Activated T-cell treated with anti-CD3 and anti-CD28 coated beads, Interleukin-2, amount 50 U/mL, for 24 hours (primary cell): ENCODE measurements at regions not wholly inside any gene's neighbourhood (a gene's known extent, or its start where the extent isn't known, plus 50 kb on each side); places are given as distances from the start of the nearest gene placed in this dataset.
"Not testable (repeated sequence)": the region's sequence is repeated elsewhere in the genome, so short reads cannot be mapped to it uniquely, and the experiment has no call there.

Source experiments
- DNase-seq: peaks from one replicate; pipeline ENCODE4 v3.0.0-alpha.2; 2020
- H3K27ac Mint-ChIP-seq: 2 replicates; pipeline ENCODE4 v1.8.0; 2020; ENCODE audit warnings: mild to moderate bottlenecking, mixed read lengths
- H3K27me3 Mint-ChIP-seq: 2 replicates; pipeline ENCODE4 v1.8.0; 2020; ENCODE audit warnings: mixed read lengths
- H3K36me3 Mint-ChIP-seq: 2 replicates; pipeline ENCODE4 v1.8.0; 2020; ENCODE audit warnings: low read depth, mixed read lengths
- H3K4me1 Mint-ChIP-seq: 2 replicates; pipeline ENCODE4 v1.8.0; 2020; ENCODE audit warnings: low read depth, mixed read lengths
- H3K4me3 Mint-ChIP-seq: 2 replicates; pipeline ENCODE4 v1.8.0; 2020; ENCODE audit warnings: mild to moderate bottlenecking, moderate library complexity, mixed read lengths
- H3K9me3 Mint-ChIP-seq: 2 replicates; pipeline ENCODE4 v1.8.0; 2020; ENCODE audit warnings: mixed read lengths

DNA sequence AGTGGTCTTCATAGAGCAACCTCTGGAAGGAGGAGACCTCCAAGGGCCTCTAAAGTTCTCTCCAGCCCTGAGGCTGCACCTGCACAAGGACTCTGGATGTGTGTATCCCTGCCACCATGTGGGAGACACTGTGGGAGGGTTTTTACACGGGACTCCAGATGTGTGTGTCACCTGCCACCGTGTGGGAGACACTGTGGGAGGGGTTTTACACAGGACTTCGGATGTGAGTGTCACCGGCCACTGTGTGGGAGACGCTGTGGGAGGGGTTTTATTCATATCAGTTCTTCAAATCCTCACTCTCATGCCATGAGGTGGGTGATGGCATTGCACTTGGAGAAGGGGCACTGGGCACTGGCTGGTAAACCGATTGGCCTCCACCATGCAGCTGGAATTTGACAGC lies 90.2 kb upstream of the SSTR4 start:
- no peak overlapping the region for H3K4me3 Mint-ChIP-seq
- DNase-seq = no peak
- no peaks in the 10 kb centered on the region for H3K36me3 Mint-ChIP-seq
- no peaks in the 10 kb centered on the region for H3K9me3 Mint-ChIP-seq
- peaks cover 3% of the 10 kb centered on the region for H3K27me3 Mint-ChIP-seq
- no peak overlapping the region for H3K27ac Mint-ChIP-seq
- no peaks in the 10 kb centered on the region for H3K4me1 Mint-ChIP-seq

DNA sequence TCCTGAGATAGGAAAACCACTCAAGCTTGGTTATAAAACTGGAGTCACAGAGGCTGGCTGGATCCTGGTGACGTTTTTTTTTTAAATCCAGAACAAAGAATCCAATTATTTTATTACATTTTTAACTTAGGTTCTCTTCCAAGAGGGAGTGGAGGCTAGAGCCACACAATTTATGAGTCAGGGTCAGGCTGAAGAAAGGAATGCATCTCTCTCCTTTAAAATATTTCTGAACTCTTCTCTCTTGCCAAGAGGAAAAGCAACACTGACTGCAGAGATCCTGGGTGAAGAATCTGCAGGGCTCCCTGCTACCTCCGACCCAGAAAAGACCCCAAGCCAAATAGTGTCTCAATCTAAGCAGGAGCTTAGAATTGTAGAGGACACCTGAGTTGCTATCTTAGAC lies 88.5 kb upstream of the SSTR4 start:
- Mint-ChIP-seq H3K4me3 (no peak overlapping the region), H3K27me3 (peaks cover 3% of the 10 kb centered on the region), H3K4me1 (no peaks in the 10 kb centered on the region), H3K36me3 (no peaks in the 10 kb centered on the region), H3K27ac (no peak overlapping the region), H3K9me3 (no peaks in the 10 kb centered on the region)
- DNase-seq = no peak

DNA sequence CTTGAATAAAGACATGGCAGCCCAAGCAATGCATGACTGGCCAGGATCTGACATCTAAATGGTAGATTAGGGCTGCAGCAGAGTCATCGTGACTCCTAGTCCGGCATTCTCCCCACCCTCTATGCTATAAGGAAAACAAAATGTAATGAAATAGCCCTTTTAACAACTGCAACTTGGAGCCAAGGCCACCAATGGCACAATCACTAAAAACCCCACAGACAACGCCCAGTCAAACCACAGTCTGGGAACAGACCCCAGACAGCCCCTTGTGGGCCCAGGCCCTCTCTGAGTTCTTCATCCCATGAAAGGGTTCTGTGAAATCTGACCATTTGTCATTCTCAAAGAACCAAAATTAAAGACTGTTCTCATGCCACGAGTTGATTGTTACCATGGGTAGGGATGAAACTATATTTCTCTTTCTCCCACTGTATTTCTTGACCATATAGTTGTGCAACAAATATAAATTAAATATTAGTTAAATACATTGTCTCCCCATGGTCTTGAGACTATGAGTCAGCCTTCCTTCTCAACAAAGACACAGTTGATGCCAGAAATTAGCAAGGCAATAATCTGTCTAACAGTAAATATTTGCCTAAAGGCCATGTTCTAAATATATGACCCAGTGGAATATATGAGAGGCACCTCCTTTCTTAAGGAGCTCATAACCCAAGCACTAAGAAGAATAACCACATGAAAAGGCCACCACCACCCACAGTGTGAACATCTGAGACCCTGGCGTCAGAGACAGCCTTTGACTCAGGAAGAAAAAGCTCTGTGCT lies 85.6 kb upstream of the SSTR4 start:
- H3K4me1 Mint-ChIP-seq = no peaks in the 10 kb centered on the region

DNA sequence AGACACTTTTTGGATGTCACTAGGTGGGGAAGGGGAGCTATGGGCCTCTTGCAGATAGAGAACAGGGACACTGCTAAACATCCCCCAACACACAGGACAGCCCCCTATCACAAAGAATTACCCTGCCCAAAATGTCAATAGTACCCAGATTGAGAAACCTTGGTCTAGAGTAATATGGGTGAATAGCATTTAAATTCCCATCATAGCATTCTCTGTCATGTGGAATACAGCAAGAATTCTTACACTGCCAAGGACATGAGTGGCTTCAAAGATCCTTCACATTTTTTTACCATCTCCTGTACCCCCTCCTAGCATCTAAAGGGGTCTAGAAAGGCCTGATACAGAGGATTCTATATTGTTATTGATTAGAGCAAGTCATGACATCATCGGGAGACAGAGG lies 83.1 kb upstream of the SSTR4 start:
- H3K27me3 Mint-ChIP-seq = peaks cover 3% of the 10 kb centered on the region
- H3K27ac Mint-ChIP-seq = no peak overlapping the region
- H3K9me3 Mint-ChIP-seq = no peaks in the 10 kb centered on the region
- no peak for DNase-seq
- no peaks in the 10 kb centered on the region for H3K4me1 Mint-ChIP-seq
- H3K36me3 Mint-ChIP-seq = no peaks in the 10 kb centered on the region
- H3K4me3 Mint-ChIP-seq = no peak overlapping the region

More for the DNA sequence above, 85.6 kb upstream of the SSTR4 start:
- Mint-ChIP-seq H3K36me3 (no peaks in the 10 kb centered on the region), H3K9me3 (no peaks in the 10 kb centered on the region), H3K4me3 (no peak overlapping the region), H3K27me3 (peaks cover 3% of the 10 kb centered on the region), H3K27ac (no peak overlapping the region)
- DNase-seq = no peak

- no peaks in the 10 kb centered on the region for H3K9me3 Mint-ChIP-seq
- DNase-seq = no peak
- H3K36me3 Mint-ChIP-seq = no peaks in the 10 kb centered on the region
- no peaks in the 10 kb centered on the region for H3K4me1 Mint-ChIP-seq
- H3K27ac Mint-ChIP-seq = no peak overlapping the region
- no peak overlapping the region for H3K4me3 Mint-ChIP-seq
- H3K27me3 Mint-ChIP-seq = no peaks in the 10 kb centered on the region
Measured at GRCh38 chr20:22954661-22955060, 80.5 kb upstream of the SSTR4 start.

GRCh38 chr20:22958390-22958789 lies 76.7 kb upstream of the SSTR4 start:
- Mint-ChIP-seq H3K9me3 (peaks cover 2% of the 10 kb centered on the region), H3K4me1 (no peaks in the 10 kb centered on the region), H3K27ac (no peak overlapping the region), H3K27me3 (no peaks in the 10 kb centered on the region), H3K36me3 (no peaks in the 10 kb centered on the region), H3K4me3 (no peak overlapping the region)
- no peak for DNase-seq

DNA sequence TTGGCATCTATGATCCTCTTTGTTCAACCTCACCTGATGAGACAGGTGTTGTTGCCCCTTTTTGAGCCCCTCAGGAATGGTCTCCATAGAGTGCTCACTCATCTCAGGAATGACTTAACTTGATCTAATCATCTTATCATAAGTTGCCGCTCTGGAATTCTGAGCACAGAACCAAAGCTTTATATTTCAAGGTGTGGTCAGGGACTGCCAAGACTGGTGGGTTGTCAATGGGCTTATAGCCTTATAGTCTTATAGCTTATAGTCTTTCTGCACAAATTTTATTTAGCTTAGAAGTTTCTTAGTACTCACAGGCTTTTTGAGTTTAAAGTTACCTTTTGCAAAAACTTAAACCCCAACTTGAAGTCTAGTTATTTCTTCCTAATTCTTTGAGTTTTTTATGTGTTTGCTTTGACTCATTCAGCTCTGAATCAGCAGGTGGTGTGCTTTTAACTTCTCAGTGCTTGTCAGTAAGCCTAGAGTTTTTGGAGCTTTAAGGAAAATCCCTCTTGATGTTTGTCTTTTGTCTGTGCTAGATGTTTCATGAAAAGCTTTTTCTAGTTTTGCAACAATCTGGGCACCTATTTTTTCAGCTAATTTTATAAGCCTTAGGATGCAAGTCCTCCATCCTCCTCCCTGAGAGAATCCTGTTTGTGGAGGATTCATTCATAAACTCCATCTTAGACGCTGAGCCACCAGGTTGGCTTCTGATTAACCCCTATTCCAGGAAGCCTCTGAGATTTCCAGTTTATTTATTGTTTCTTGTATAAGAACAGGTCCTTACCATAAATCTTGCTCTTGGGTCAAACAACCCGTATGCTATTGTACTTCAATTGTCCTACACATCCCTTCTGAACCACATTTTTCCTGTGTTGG lies 72.3 kb upstream of the SSTR4 start:
- Mint-ChIP-seq H3K27ac (no peak overlapping the region), H3K27me3 (peaks cover 11% of the 10 kb centered on the region), H3K4me3 (no peak overlapping the region), H3K36me3 (no peaks in the 10 kb centered on the region), H3K9me3 (peaks cover 4% of the 10 kb centered on the region), H3K4me1 (no peaks in the 10 kb centered on the region)
- no peak for DNase-seq

DNA sequence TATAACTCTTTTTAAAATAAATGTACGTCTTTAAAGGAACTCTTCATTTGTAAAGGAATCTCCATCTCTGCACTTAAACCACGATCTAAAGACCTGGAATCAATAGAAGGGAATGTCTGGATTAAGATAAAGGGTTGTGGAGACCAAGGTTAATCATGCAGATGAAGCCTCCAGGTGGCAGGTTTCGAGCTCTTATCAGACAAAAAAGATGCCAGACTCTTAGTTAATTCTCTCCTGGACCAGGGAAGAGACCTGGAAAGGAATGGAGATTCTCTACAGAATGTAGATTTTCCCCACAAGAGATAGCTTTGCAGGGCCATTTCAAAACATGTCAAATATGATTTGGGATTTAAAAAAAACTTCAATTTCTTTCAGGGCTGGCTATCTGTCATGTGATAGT lies 71.5 kb upstream of the SSTR4 start:
- no peak overlapping the region for H3K27ac Mint-ChIP-seq
- H3K9me3 Mint-ChIP-seq = peaks cover 4% of the 10 kb centered on the region
- H3K4me1 Mint-ChIP-seq = no peaks in the 10 kb centered on the region
- peaks cover 11% of the 10 kb centered on the region for H3K27me3 Mint-ChIP-seq
- no peaks in the 10 kb centered on the region for H3K36me3 Mint-ChIP-seq
- no peak overlapping the region for H3K4me3 Mint-ChIP-seq
- no peak for DNase-seq

DNA sequence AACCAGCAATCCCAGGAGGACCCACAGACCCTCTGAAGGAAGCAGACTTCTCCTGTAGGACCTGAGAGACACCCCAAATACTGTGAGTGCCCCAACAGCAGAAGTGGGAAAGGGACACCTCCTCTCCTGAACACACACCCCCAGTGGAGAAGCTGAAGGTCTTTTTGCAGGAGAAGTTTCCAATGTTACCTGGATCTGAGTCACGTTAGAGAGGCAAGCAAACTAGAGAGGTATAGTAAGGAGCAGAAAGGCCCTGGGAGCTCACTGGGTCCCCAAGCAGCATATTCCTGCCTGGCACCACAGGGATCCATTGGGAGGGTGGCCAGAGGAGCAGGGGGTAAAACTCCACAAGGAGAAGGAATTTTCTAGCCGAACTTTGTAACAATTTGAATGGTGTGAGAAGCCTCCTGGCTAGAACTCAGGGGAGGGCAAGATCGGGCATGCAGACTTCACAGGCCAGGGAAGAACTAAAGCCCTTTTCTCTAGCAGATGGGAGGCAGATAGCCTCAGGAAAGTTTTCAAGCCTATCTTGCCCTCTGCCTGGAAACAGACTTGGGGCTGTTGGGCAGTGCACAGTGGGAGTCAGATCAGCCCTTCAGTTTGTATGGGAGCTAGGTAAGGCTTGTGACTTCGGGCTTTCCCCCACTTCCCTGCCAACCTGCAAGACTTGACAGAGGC lies 68.2 kb upstream of the SSTR4 start:
- H3K36me3 Mint-ChIP-seq = no peaks in the 10 kb centered on the region
- H3K27ac Mint-ChIP-seq = no peak overlapping the region
- no peak overlapping the region for H3K4me3 Mint-ChIP-seq
- peaks cover 11% of the 10 kb centered on the region for H3K27me3 Mint-ChIP-seq
- H3K9me3 Mint-ChIP-seq = peaks cover 2% of the 10 kb centered on the region
- no peak for DNase-seq
- no peaks in the 10 kb centered on the region for H3K4me1 Mint-ChIP-seq

GRCh38 chr20:22967706-22968105 lies 67.4 kb upstream of the SSTR4 start:
- H3K27ac Mint-ChIP-seq, H3K36me3 Mint-ChIP-seq, DNase-seq, H3K4me1 Mint-ChIP-seq, H3K4me3 Mint-ChIP-seq, H3K9me3 Mint-ChIP-seq: not testable (repeated sequence)
- H3K27me3 Mint-ChIP-seq = peaks cover 11% of the 10 kb centered on the region

DNA sequence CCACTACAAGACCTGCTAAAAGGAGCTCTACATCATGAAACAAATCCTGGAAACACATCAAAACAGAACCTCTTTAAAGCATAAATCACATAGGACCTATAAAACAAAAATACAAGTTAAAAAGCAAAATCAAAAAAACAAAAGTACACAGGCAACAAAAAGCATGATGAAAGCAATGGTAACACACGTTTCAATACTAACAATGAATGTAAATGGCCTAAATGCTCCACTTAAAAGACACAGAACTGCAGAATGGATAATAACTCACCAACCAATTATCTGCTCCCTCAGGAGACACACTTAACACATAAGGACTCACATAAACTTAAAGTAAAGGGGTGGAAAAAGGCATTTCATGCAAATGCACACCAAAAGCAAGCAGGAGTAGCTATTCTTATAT lies 66.1 kb upstream of the SSTR4 start:
- not testable (repeated sequence) for H3K4me3 Mint-ChIP-seq, DNase-seq, H3K4me1 Mint-ChIP-seq, H3K36me3 Mint-ChIP-seq, H3K9me3 Mint-ChIP-seq, H3K27ac Mint-ChIP-seq
- H3K27me3 Mint-ChIP-seq = peaks cover 11% of the 10 kb centered on the region

GRCh38 chr20:22971077-22971476 lies 64.0 kb upstream of the SSTR4 start:
- not testable (repeated sequence) for H3K4me3 Mint-ChIP-seq, H3K27me3 Mint-ChIP-seq, H3K36me3 Mint-ChIP-seq, H3K4me1 Mint-ChIP-seq, DNase-seq, H3K9me3 Mint-ChIP-seq, H3K27ac Mint-ChIP-seq

DNA sequence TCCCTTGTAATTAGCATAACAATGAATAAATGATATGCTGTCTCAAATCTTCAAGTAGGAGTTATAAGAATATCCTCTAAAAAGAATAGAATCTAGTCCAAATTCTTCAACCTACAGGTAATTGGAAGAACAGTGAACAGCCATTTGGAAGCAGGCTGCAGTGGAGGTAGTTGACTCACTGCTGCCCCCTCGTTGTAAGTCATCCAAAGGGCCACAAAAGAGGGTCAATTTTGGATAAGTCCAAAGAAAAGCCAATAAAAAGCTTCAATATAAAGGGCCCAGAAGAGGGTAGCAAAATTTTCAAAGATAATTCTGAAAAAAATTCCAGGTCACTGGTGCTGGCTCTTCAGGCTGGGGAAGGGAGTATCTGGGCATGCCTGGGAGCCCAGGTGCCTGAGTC lies 60.8 kb upstream of the SSTR4 start:
- no peak for DNase-seq
- Mint-ChIP-seq H3K27ac (no peak overlapping the region), H3K4me3 (no peak overlapping the region)

GRCh38 chr20:22977047-22977785 lies 57.9 kb upstream of the SSTR4 start:
- Mint-ChIP-seq H3K27me3 (no peaks in the 10 kb centered on the region), H3K36me3 (no peaks in the 10 kb centered on the region), H3K27ac (no peak overlapping the region), H3K9me3 (peaks cover 5% of the 10 kb centered on the region), H3K4me1 (no peaks in the 10 kb centered on the region), H3K4me3 (no peak overlapping the region)
- DNase-seq = no peak

More for the DNA sequence above, 60.8 kb upstream of the SSTR4 start:
- Mint-ChIP-seq H3K36me3 (no peaks in the 10 kb centered on the region), H3K9me3 (no peaks in the 10 kb centered on the region), H3K27me3 (no peaks in the 10 kb centered on the region), H3K4me1 (no peaks in the 10 kb centered on the region)
